Stomach (tissue), 4 donors: ENCODE measurements at regions not wholly inside any gene's neighbourhood (a gene's known extent, or its start where the extent isn't known, plus 50 kb on each side); places are given as distances from the start of the nearest gene placed in this dataset.

Experiments used
- CTCF ChIP-seq, 7 experiments: fragments of 450-650 bp in 4 of 7; fragments of 200-600 bp in 3 of 7; sonication (generic) in 3 of 7; IDR thresholded peaks; one replicate each; pipeline ENCODE4 v1.5.1; 2016 to 2019; ENCODE audit warnings: antibody characterized with exemption in 7 of 7, control low read depth in 2 of 7, mild to moderate bottlenecking in 1 of 7
- EP300 ChIP-seq: sonication (generic); formaldehyde crosslinking; IDR thresholded peaks from one replicate; pipeline ENCODE4 v1.6.1; 2017; ENCODE audit warnings: antibody characterized with exemption
- POLR2A ChIP-seq, 4 donors: fragments of 450-650 bp; IDR thresholded peaks; one replicate each; pipeline ENCODE4 v1.6.1; 2016; ENCODE audit warnings: antibody characterized with exemption in 4 of 4, control low read depth in 2 of 4, mild to moderate bottlenecking in 1 of 4, moderate library complexity in 1 of 4
- POLR2AphosphoS5 ChIP-seq, 3 donors: sonication (generic); formaldehyde crosslinking; IDR thresholded peaks; one replicate each; pipeline ENCODE4 v1.6.1; 2016; ENCODE audit warnings: antibody characterized with exemption in 3 of 3

- TF ChIP-seq CTCF (IDR thresholded peaks at IDR 0.05) (no peak), POLR2A (IDR thresholded peaks at IDR 0.05) (no peak), POLR2AphosphoS5 (IDR thresholded peaks at IDR 0.05) (no peak), EP300 (no peak)
These were observed 589.3 kb upstream of the KCNMB2 start for GRCh38 chr3:177946936-177947335.
